Gastroesophageal sphincter (tissue), 3 donors: ENCODE measurements at regions not wholly inside any gene's neighbourhood (a gene's known extent, or its start where the extent isn't known, plus 50 kb on each side); places are given as distances from the start of the nearest gene placed in this dataset.

ENCODE experiments used
- EP300 ChIP-seq: sonication (generic); formaldehyde crosslinking; IDR thresholded peaks from one replicate; pipeline ENCODE4 v1.6.1; 2017; ENCODE audit warnings: antibody characterized with exemption, mild to moderate bottlenecking
- POLR2A ChIP-seq, 2 donors: fragments of 450-650 bp; IDR thresholded peaks; one replicate each; pipeline ENCODE4 v1.6.1; 2017; ENCODE audit warnings: antibody characterized with exemption in 2 of 2, mild to moderate bottlenecking in 2 of 2, moderate library complexity in 1 of 2
- TF ChIP-seq, protein P1 (sequence below), 4 experiments: fragments of 200-600 bp in 2 of 4; fragments of 450-650 bp in 2 of 4; sonication (generic) in 1 of 4; IDR thresholded peaks; one replicate each; pipeline ENCODE4 v1.5.1; 2017 to 2019; ENCODE audit warnings: antibody characterized with exemption in 4 of 4, mild to moderate bottlenecking in 2 of 4, moderate library complexity in 2 of 4

DNA sequence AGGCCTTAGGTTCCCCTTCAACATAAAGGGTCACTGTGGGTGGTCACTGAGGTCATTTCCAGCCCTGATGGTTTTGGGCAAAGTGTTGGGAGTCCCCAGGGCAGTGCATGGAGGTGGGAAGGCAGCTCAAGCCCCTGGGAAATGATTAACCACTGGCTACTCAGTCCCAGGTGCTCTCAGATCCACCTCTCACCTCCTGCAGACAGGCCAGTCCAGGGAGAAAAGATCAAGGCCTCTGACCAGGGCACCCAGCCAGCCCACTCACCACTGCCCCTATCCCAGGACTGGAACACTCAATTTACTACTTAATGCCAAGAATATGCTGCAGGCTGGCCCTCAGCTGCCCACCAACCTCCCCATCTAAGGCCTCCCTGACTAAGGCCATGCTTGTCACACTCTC is 1307.9 kb downstream of the UQCRFS1 start:
- TF ChIP-seq, protein P1, sequence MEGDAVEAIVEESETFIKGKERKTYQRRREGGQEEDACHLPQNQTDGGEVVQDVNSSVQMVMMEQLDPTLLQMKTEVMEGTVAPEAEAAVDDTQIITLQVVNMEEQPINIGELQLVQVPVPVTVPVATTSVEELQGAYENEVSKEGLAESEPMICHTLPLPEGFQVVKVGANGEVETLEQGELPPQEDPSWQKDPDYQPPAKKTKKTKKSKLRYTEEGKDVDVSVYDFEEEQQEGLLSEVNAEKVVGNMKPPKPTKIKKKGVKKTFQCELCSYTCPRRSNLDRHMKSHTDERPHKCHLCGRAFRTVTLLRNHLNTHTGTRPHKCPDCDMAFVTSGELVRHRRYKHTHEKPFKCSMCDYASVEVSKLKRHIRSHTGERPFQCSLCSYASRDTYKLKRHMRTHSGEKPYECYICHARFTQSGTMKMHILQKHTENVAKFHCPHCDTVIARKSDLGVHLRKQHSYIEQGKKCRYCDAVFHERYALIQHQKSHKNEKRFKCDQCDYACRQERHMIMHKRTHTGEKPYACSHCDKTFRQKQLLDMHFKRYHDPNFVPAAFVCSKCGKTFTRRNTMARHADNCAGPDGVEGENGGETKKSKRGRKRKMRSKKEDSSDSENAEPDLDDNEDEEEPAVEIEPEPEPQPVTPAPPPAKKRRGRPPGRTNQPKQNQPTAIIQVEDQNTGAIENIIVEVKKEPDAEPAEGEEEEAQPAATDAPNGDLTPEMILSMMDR (IDR thresholded peaks at IDR 0.05), result no peak
- TF ChIP-seq POLR2A (IDR thresholded peaks at IDR 0.05), result no peak
- no peak for TF ChIP-seq EP300
